H1 (cell line): ENCODE measurements at regions not wholly inside any gene's neighbourhood (a gene's known extent, or its start where the extent isn't known, plus 50 kb on each side); places are given as distances from the start of the nearest gene placed in this dataset.

Experiments
- CEBPB ChIP-seq: IDR thresholded peaks from 2 replicates; pipeline ENCODE4 v1.6.1; 2012; ENCODE audit warnings: low read depth, low read length
- CREB1 ChIP-seq: IDR thresholded peaks from 2 replicates; pipeline ENCODE4 v1.6.1; 2012; ENCODE audit warnings: inconsistent platforms
- CTCF ChIP-seq, 3 experiments: IDR thresholded peaks; 1 replicate in 2 of 3; 2 replicates in 1 of 3; pipeline versions ENCODE4 v1.5.1 to v1.6.1; 2011; ENCODE audit warnings: low read length in 3 of 3, mild to moderate bottlenecking in 3 of 3, inconsistent platforms in 2 of 3, low read depth in 1 of 3, moderate library complexity in 1 of 3; ENCODE audit not compliant: insufficient read depth in 1 of 3; ENCODE audit errors: control extremely low read depth in 1 of 3
- E2F6 ChIP-seq: IDR thresholded peaks from 2 replicates; pipeline ENCODE4 v1.6.1; 2012; ENCODE audit warnings: inconsistent platforms
- EP300 ChIP-seq, 2 experiments: IDR thresholded peaks; 1 replicate in 1 of 2; 2 replicates in 1 of 2; pipeline ENCODE4 v1.6.1; 2011 to 2012; ENCODE audit warnings: low read depth in 2 of 2, low read length in 2 of 2, mild to moderate bottlenecking in 2 of 2, borderline replicate concordance in 1 of 2, inconsistent platforms in 1 of 2, moderate library complexity in 1 of 2
- POLR2A ChIP-seq, 2 experiments: IDR thresholded peaks; 1 replicate in 1 of 2; 2 replicates in 1 of 2; pipeline ENCODE4 v1.6.1; 2011; ENCODE audit warnings: low read depth in 2 of 2, low read length in 2 of 2, mild to moderate bottlenecking in 2 of 2; ENCODE audit errors: control extremely low read depth in 1 of 2
- SP1 ChIP-seq: IDR thresholded peaks from 2 replicates; pipeline ENCODE4 v1.6.1; 2011; ENCODE audit warnings: low read depth, low read length
- TBP ChIP-seq: IDR thresholded peaks from 2 replicates; pipeline ENCODE4 v1.6.1; 2011; ENCODE audit warnings: low read depth, low read length, improper control_type of control experiment

- TF ChIP-seq POLR2A (IDR thresholded peaks at IDR 0.05; ENCODE audit: control extremely low read depth in 1 of 2, low read depth in 2 of 2, low read length in 2 of 2), result no peak
- TF ChIP-seq CTCF (IDR thresholded peaks at IDR 0.05; ENCODE audit: control extremely low read depth in 1 of 3, insufficient read depth in 1 of 3, low read depth in 1 of 3, low read length in 3 of 3), result no peak
- no peak for TF ChIP-seq TBP
- no peak for TF ChIP-seq EP300 (IDR thresholded peaks at IDR 0.05; ENCODE audit: borderline replicate concordance in 1 of 2, low read depth in 2 of 2, low read length in 2 of 2)
- TF ChIP-seq CEBPB, result no peak
- TF ChIP-seq E2F6, result no peak
- TF ChIP-seq CREB1, result no peak
- no peak for TF ChIP-seq SP1
Measured at GRCh38 chr17:34412965-34413441, 50.0 kb upstream of the CCL1 start.
